ENCODE measurements at regions not wholly inside any gene's neighbourhood (a gene's known extent, or its start where the extent isn't known, plus 50 kb on each side); places are given as distances from the start of the nearest gene placed in this dataset.

DNA sequence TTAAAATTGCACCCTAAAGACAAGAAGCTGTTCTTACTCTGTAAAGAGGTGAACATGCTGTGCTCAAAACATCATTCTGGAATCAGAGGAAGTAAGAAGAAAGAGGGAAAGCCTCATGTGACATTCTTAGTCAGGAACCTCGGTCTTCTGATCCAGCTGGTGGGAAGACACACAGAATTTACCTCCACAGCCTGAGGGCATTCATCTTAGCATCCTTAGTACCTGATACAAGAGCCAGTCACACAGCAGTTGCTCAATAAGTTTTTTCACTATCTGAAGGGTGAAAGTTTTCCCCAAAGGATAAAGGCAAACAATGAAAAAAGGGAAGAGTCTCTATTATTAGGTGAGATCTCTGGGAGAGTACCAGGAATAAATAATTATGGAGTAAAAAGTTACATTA, 116.8 kb downstream of the SEMA6D start:
- Histone ChIP-seq H3K27me3 (ENCODE audit: insufficient read depth, low read depth, low read length) (no peaks in the 10 kb centered on the region), H3K27ac (ENCODE audit: low read length) (no peak overlapping the region), H3K9me2 (ENCODE audit: insufficient read depth, low read length) (no peaks in the 10 kb centered on the region), H2AFZ (ENCODE audit: low read depth, low read length) (no peak overlapping the region), H4K20me1 (ENCODE audit: insufficient read depth) (no peaks in the 10 kb centered on the region), H3K79me2 (replicated peaks; ENCODE audit: insufficient read depth, low read length) (no peaks in the 10 kb centered on the region), H3K9ac (ENCODE audit: low read length) (no peak overlapping the region), H3F3A (ENCODE audit: insufficient read depth, low read length, poor library complexity, severe bottlenecking) (no peaks in the 10 kb centered on the region), H3K4me2 (ENCODE audit: low read length) (no peak overlapping the region), H3K9me3 (ENCODE audit: low read length) (no peaks in the 10 kb centered on the region), H3K4me3 (ENCODE audit: low read length) (no peak overlapping the region), H3K36me3 (ENCODE audit: insufficient read depth, low read length) (no peaks in the 10 kb centered on the region)
- TF ChIP-seq TAF1 (IDR thresholded peaks at IDR 0.05; ENCODE audit: low read depth), result no peak
- TF ChIP-seq EZH2 (IDR thresholded peaks at IDR 0.05; ENCODE audit: borderline replicate concordance, insufficient read depth, low read length, poor library complexity, severe bottlenecking), result no peak
- TF ChIP-seq, protein P1, sequence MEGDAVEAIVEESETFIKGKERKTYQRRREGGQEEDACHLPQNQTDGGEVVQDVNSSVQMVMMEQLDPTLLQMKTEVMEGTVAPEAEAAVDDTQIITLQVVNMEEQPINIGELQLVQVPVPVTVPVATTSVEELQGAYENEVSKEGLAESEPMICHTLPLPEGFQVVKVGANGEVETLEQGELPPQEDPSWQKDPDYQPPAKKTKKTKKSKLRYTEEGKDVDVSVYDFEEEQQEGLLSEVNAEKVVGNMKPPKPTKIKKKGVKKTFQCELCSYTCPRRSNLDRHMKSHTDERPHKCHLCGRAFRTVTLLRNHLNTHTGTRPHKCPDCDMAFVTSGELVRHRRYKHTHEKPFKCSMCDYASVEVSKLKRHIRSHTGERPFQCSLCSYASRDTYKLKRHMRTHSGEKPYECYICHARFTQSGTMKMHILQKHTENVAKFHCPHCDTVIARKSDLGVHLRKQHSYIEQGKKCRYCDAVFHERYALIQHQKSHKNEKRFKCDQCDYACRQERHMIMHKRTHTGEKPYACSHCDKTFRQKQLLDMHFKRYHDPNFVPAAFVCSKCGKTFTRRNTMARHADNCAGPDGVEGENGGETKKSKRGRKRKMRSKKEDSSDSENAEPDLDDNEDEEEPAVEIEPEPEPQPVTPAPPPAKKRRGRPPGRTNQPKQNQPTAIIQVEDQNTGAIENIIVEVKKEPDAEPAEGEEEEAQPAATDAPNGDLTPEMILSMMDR (IDR thresholded peaks at IDR 0.05; ENCODE audit: poor library complexity, severe bottlenecking), result no peak
- TF ChIP-seq, protein P2, sequence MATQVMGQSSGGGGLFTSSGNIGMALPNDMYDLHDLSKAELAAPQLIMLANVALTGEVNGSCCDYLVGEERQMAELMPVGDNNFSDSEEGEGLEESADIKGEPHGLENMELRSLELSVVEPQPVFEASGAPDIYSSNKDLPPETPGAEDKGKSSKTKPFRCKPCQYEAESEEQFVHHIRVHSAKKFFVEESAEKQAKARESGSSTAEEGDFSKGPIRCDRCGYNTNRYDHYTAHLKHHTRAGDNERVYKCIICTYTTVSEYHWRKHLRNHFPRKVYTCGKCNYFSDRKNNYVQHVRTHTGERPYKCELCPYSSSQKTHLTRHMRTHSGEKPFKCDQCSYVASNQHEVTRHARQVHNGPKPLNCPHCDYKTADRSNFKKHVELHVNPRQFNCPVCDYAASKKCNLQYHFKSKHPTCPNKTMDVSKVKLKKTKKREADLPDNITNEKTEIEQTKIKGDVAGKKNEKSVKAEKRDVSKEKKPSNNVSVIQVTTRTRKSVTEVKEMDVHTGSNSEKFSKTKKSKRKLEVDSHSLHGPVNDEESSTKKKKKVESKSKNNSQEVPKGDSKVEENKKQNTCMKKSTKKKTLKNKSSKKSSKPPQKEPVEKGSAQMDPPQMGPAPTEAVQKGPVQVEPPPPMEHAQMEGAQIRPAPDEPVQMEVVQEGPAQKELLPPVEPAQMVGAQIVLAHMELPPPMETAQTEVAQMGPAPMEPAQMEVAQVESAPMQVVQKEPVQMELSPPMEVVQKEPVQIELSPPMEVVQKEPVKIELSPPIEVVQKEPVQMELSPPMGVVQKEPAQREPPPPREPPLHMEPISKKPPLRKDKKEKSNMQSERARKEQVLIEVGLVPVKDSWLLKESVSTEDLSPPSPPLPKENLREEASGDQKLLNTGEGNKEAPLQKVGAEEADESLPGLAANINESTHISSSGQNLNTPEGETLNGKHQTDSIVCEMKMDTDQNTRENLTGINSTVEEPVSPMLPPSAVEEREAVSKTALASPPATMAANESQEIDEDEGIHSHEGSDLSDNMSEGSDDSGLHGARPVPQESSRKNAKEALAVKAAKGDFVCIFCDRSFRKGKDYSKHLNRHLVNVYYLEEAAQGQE (IDR thresholded peaks at IDR 0.05; ENCODE audit: borderline replicate concordance), result no peak
- no peak for TF ChIP-seq POLR2AphosphoS5 (IDR thresholded peaks at IDR 0.05)
- TF ChIP-seq SMC3 (conservative IDR thresholded peaks at IDR 0.05; ENCODE audit: poor library complexity), result no peak

GRCh38 chr15:47839233-47839825, 122.0 kb downstream of the SEMA6D start:
- no peak for TF ChIP-seq EP300 (conservative IDR thresholded peaks at IDR 0.05; ENCODE audit: poor library complexity, severe bottlenecking)
- no peak for TF ChIP-seq MXI1 (conservative IDR thresholded peaks at IDR 0.05; ENCODE audit: poor library complexity, severe bottlenecking)
- Histone ChIP-seq H3K27ac (ENCODE audit: low read length) (no peak overlapping the region), H3F3A (ENCODE audit: insufficient read depth, low read length, poor library complexity, severe bottlenecking) (no peaks in the 10 kb centered on the region), H2AFZ (ENCODE audit: low read depth, low read length) (no peak overlapping the region), H3K9me3 (ENCODE audit: low read length) (no peaks in the 10 kb centered on the region), H3K79me2 (replicated peaks; ENCODE audit: insufficient read depth, low read length) (no peaks in the 10 kb centered on the region), H3K9ac (ENCODE audit: low read length) (no peak overlapping the region), H4K20me1 (ENCODE audit: insufficient read depth) (no peaks in the 10 kb centered on the region), H3K4me2 (ENCODE audit: low read length) (no peak overlapping the region), H3K4me3 (ENCODE audit: low read length) (no peak overlapping the region), H3K9me2 (ENCODE audit: insufficient read depth, low read length) (no peaks in the 10 kb centered on the region), H3K27me3 (ENCODE audit: insufficient read depth, low read depth, low read length) (no peaks in the 10 kb centered on the region), H3K36me3 (ENCODE audit: insufficient read depth, low read length) (no peaks in the 10 kb centered on the region)

DNA sequence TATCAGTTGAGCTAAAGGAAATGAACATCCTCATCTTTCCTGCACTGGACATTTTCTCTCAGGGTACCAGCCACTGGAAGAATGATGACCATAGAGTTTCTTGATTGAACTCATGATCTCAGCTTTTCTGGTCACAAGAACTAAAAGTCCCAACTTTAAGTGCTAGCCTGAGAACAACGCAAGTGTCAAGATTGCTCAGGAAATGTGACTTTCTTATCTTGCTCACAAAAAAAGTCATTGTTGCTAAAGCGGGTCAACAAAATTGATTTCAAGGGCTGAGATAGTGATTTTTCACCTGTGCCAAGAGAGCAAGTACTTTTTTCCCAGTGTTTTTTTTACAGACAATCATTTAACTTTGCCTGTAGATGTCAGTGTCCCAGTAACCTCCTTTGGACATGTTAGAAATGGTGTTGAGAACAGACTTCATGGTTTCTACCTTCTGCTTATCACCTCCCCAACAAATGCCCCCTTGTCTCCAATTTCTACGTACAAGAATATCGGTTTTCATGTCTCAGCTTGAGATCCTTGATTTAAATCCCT, 125.9 kb downstream of the SEMA6D start:
- Histone ChIP-seq H3K27ac (ENCODE audit: low read length) (no peak overlapping the region), H3K27me3 (ENCODE audit: insufficient read depth, low read depth, low read length) (no peaks in the 10 kb centered on the region), H3K9ac (ENCODE audit: low read length) (no peak overlapping the region), H3K9me2 (ENCODE audit: insufficient read depth, low read length) (no peaks in the 10 kb centered on the region), H2AFZ (ENCODE audit: low read depth, low read length) (no peak overlapping the region), H3K4me3 (ENCODE audit: low read length) (no peak overlapping the region), H3F3A (ENCODE audit: insufficient read depth, low read length, poor library complexity, severe bottlenecking) (no peaks in the 10 kb centered on the region), H3K79me2 (replicated peaks; ENCODE audit: insufficient read depth, low read length) (no peaks in the 10 kb centered on the region), H4K20me1 (ENCODE audit: insufficient read depth) (no peaks in the 10 kb centered on the region), H3K36me3 (ENCODE audit: insufficient read depth, low read length) (no peaks in the 10 kb centered on the region), H3K9me3 (ENCODE audit: low read length) (no peaks in the 10 kb centered on the region), H3K4me2 (ENCODE audit: low read length) (no peak overlapping the region)
- TF ChIP-seq, protein P1 (IDR thresholded peaks at IDR 0.05; ENCODE audit: poor library complexity, severe bottlenecking), result no peak
- TF ChIP-seq TAF1 (IDR thresholded peaks at IDR 0.05; ENCODE audit: low read depth) (no peak), RAD21 (conservative IDR thresholded peaks at IDR 0.05) (no peak), POLR2AphosphoS5 (IDR thresholded peaks at IDR 0.05) (no peak), SMC3 (conservative IDR thresholded peaks at IDR 0.05; ENCODE audit: poor library complexity) (no peak), MXI1 (conservative IDR thresholded peaks at IDR 0.05; ENCODE audit: poor library complexity, severe bottlenecking) (no peak), EP300 (conservative IDR thresholded peaks at IDR 0.05; ENCODE audit: poor library complexity, severe bottlenecking) (no peak), EZH2 (IDR thresholded peaks at IDR 0.05; ENCODE audit: borderline replicate concordance, insufficient read depth, low read length, poor library complexity, severe bottlenecking) (no peak)
- TF ChIP-seq, protein P2 (IDR thresholded peaks at IDR 0.05; ENCODE audit: borderline replicate concordance), result no peak
